ENCODE measurements at regions not wholly inside any gene's neighbourhood (a gene's known extent, or its start where the extent isn't known, plus 50 kb on each side); places are given as distances from the start of the nearest gene placed in this dataset.

DNA sequence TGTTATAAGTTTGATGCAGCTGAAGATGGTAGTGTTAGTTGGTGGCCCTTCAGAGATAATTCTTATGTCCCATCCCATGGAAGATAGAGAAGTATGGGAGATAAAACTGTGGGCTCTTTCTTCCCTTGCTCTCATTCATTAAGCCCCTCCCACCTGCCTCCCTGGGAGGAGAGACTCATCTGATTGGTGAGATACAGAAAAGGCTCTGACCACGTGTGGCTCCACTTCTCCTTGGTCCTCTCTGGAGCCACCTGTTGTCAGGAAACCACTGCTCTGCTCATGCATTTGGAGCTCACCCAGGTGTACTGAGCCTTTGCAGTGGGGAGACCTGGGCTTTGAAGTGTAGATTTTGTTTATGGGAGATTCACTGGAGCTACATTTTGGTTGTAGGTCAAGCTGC, 293.2 kb upstream of the RASGRP1 start:
- TF ChIP-seq CTCF (IDR thresholded peaks at IDR 0.05; ENCODE audit: control extremely low read depth, extremely low read depth, low read depth, missing control alignments), result no peak
- no peak for DNase-seq (ENCODE audit: extremely low spot score)
- ChIA-PET POLR2A (no interaction called here), CTCF (interaction anchor here (1.3 kb wide), 1 partner anchor 12 kb away, joined by 3 read pairs; no protein-coding TSS in a partner anchor)

GRCh38 chr15:38859574-38859973, 295.0 kb upstream of the RASGRP1 start:
- ChIA-PET CTCF (interaction anchor here (1.4 kb wide), 1 partner anchor 18 kb away, joined by 5 read pairs; no protein-coding TSS in a partner anchor), POLR2A (no interaction called here)
- DNase-seq (ENCODE audit: extremely low spot score), result no peak
- no peak for TF ChIP-seq CTCF (IDR thresholded peaks at IDR 0.05; ENCODE audit: control extremely low read depth, extremely low read depth, low read depth, missing control alignments)

- TF ChIP-seq CTCF (IDR thresholded peaks at IDR 0.05; ENCODE audit: control extremely low read depth, extremely low read depth, low read depth, missing control alignments), result no peak
- ChIA-PET CTCF (interaction anchor here (1.4 kb wide), 1 partner anchor 18 kb away, joined by 5 read pairs; no protein-coding TSS in a partner anchor), POLR2A (no interaction called here)
- no peak for DNase-seq (ENCODE audit: extremely low spot score)
Measured at GRCh38 chr15:38860253-38860652, 295.6 kb upstream of the RASGRP1 start.

DNA sequence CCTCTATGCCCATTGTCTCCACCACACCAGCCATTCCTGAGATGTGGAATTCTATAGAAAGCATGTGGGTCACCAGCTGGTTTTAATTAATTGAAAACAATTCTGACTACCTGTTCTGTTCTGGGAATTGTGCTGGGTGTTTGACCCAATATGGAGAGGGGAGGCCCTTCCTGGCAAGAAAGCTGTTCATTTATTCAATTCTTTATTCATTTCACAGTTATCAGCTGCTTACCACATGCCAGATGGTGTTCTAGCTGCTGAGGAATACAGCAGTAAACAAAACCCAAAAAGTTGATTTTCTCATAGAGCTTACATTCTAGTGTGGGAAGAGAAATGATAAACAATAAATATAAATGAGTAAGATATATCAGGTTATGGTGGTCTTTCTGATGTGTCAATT, 296.1 kb upstream of the RASGRP1 start:
- POLR2A ChIA-PET, result no interaction called here
- CTCF ChIA-PET, result interaction anchor here (1.4 kb wide), 1 partner anchor 19 kb away, joined by 5 read pairs; no protein-coding TSS in a partner anchor
- no peak for TF ChIP-seq CTCF (IDR thresholded peaks at IDR 0.05; ENCODE audit: control extremely low read depth, extremely low read depth, low read depth, missing control alignments)
- DNase-seq (ENCODE audit: extremely low spot score), result no peak

DNA sequence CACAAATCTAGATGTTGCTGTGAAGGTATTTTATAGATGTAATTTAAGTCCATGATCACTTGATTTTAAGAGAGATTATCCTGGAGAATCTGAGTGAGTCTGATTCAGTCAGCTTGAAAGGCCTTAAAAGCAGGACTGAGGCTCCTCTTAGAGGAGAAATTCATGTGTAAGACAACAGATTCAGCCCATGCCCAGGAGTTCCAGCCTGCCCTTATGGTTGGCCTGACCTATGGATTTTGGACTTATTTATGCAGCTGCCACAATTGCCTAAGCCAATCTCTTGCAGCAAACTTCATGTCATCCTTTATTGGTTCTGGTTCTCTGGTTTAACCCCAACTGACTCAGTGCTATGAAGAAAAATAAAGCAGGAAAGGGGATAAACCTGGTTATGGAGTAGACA, 296.5 kb upstream of the RASGRP1 start:
- no peak for DNase-seq (ENCODE audit: extremely low spot score)
- CTCF ChIA-PET, result interaction anchor here (1.4 kb wide), 1 partner anchor 19 kb away, joined by 5 read pairs; no protein-coding TSS in a partner anchor
- no peak for TF ChIP-seq CTCF (IDR thresholded peaks at IDR 0.05; ENCODE audit: control extremely low read depth, extremely low read depth, low read depth, missing control alignments)
- POLR2A ChIA-PET, result no interaction called here

- no peak for DNase-seq (ENCODE audit: extremely low spot score)
- ChIA-PET CTCF (no interaction called here), POLR2A (no interaction called here)
- TF ChIP-seq CTCF (IDR thresholded peaks at IDR 0.05; ENCODE audit: control extremely low read depth, extremely low read depth, low read depth, missing control alignments), result no peak
Measured at GRCh38 chr15:38862099-38862498, 297.5 kb upstream of the RASGRP1 start.

DNA sequence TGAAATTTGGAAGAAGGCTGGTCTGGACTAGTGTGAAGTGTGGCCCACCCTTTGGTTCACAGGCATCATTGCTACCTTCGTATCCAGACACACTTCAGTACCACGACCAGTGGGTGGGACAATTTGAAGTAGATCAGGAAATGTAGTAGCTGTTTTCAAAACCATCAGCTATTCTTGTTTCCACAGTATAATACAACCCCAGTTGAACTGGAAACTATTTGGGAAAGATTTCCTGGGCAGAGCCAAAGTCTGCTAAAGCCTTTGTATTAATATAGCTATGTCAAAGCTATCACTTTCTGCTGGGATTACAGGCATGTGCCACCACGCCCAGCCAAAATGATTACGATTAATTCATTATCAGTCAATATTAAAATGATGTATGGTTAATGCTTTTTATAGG, 298.8 kb upstream of the RASGRP1 start:
- POLR2A ChIA-PET, result no interaction called here

More for the DNA sequence above, 298.8 kb upstream of the RASGRP1 start:
- DNase-seq (ENCODE audit: extremely low spot score), result no peak
- TF ChIP-seq CTCF (IDR thresholded peaks at IDR 0.05; ENCODE audit: control extremely low read depth, extremely low read depth, low read depth, missing control alignments), result no peak
- CTCF ChIA-PET, result no interaction called here

All from GM10248 (cell line).